Muscle of arm (tissue), 1 donor: ENCODE measurements at regions not wholly inside any gene's neighbourhood (a gene's known extent, or its start where the extent isn't known, plus 50 kb on each side); places are given as distances from the start of the nearest gene placed in this dataset.
"Not testable (repeated sequence)": the region's sequence is repeated elsewhere in the genome, so short reads cannot be mapped to it uniquely, and the experiment has no call there.

ENCODE experiments used
- DNase-seq: peaks from one replicate; pipeline ENCODE4 v3.0.0-alpha.2; 2013

GRCh38 chr6:85357651-85358050, 92.2 kb upstream of the NT5E start:
- DNase-seq: no peak

- not testable (repeated sequence) for DNase-seq
These were observed 93.1 kb upstream of the NT5E start for GRCh38 chr6:85356743-85357142.

DNA sequence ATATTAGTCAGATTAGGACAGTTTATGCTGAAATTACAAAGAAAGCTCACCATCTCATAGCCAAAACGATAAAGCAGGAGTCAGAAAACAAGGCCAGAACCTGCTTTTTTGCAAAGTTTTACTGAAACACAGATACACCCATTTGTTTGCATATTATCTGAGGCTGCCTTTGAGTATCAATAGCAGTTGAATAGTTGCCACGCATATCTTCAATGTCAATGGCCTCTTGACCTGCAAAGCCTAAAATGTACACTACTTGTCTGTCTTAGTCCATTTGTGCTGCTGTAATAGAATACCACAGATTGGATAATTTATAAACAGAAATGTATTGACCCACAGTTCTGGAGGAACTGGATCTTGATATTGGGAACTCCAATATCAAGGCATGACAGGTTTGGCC, 94.1 kb upstream of the NT5E start:
- no peak for DNase-seq

DNA sequence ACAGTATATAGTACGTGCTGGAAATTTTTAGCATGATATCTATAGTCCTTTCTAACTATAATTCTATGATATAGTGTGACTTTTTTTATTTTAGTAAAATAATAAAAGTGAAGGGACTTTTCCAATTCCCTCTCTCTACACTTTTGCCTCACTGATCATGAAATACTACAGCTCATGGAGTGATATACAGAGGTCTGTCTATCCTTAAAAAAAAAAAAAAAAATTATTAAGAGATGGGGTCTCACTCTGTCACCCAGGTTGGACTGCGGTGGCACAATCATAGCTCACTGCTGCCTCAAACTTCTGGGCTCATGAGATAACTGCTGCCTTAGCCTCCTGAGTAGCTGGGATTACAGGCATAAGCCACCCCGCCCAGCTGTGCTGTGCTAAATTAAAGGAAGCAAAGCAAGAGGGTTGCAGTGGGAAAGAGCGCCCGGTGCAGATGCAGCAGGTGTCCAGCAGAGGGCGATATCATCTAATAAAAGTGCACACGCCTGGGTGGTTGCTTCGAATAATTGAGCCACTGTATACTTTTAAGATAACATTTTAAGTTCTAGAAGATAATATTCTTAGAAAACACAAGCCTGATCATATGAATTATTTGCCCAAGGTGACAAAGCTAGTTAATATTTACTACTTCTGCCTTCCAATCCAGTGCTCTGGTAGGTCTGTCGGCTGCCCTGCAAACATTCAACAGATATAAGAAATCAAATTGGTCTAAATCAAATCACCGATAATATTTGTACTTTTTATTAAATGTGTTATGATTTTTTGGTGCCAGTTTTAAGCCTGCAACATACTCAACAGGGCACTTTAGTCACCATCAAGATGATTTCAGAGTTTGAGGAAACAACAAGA, 94.9 kb upstream of the NT5E start:
- peak; percentile 83 for DNase-seq

DNA sequence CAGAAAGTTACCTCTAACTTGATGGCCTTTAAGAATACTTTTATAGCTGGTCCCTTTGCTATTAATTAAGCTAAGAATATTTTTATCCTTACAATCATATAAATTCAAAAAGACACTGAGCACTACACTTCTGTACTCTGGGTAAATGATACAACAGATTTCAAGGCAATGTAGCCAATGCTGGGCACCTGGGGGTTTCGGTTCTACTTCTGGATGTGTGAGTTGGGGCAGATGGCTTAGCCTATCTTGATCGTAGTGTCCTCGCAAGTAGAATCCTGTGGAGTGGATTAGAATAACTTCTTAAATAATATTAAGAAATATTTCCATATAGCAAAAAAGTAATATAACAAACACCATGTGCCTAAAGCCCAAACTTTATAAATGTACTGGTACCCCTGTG, 96.9 kb upstream of the NT5E start:
- DNase-seq: no peak

DNA sequence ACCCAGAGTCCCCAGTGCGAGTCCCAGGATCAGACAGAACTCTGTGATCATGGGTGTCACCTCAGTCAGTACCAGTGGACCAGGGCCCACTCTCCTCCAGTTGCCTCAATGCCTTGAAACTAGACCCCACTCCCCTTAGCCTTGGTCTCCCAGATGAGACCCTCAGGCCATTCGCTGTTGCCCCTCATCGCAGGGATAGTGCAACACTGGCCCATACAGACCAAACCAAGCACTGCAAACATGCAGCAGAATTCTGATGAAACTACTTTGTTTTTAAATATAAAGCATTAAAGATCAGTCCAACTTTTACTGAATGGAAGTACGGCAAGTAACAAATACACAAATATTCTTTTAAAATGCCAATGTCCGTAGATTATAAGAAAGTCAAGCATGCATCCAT, 101.2 kb upstream of the NT5E start:
- DNase-seq: no peak

DNA sequence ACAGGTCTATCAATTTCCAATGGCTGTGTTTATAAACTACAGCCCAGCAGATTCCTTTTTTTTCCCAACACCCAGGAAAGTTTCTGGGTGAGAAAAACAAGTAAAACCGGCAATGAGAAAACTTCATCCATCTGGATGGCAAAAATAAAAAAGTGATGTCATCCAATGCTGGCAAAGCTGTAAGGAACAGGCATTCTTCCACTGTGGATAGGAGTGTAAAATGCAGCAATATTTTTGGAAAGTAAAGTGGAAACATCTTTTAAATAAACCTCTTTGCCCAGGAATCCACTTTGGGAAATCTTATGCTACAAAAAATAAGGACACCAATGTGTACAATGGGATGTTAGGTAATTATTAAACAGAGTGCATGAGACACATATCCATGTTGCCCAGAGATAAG, 102.1 kb upstream of the NT5E start:
- no peak for DNase-seq

- DNase-seq: no peak
These were observed 103.7 kb upstream of the NT5E start for GRCh38 chr6:85346196-85346595.

GRCh38 chr6:85344996-85345395, 104.9 kb upstream of the NT5E start:
- no peak for DNase-seq

- no peak for DNase-seq
These were observed 106.5 kb upstream of the NT5E start for GRCh38 chr6:85343428-85343827.

DNA sequence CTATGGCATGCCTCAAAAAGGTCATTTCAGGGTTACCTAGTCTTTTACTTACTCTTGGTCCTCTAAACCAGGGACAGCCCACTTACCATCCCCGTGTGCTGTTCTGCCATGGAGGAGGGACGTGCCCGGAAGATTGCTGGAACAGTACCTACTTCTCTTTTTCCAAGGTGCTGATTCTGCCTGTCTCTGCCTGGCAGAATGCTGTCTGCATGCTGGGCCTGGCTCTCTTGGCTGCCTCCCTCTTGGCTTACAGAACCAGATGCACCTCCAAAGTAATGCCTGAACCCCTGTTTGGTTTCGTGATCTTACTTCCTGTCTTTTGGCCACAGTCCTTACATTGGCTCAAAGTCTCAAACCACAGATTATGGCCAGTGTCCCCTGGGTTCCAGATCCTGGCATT, 120.7 kb upstream of the NT5E start:
- no peak for DNase-seq

DNA sequence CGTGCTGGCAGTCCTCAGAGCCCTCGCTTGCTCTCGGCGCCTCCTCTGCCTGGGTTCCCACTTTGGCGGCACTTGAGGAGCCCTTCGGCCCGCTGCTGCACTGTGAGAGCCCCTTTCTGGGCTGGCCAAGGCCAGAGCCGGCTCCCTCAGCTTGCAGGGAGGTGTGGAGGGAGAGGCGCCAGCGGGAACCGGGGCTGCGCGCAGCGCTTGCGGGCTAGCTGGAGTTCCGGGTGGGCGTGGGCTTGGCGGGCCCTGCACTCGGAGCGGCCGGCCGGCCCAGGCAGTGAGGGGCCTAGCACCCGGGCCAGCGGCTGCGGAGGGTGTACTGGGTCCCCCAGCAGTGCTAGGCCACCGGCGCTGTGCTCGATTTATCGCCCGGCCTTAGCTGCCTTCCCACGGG, 124.1 kb upstream of the NT5E start:
- not testable (repeated sequence) for DNase-seq

GRCh38 chr6:85323435-85324040, 126.3 kb upstream of the NT5E start:
- DNase-seq: peak; percentile 91

DNA sequence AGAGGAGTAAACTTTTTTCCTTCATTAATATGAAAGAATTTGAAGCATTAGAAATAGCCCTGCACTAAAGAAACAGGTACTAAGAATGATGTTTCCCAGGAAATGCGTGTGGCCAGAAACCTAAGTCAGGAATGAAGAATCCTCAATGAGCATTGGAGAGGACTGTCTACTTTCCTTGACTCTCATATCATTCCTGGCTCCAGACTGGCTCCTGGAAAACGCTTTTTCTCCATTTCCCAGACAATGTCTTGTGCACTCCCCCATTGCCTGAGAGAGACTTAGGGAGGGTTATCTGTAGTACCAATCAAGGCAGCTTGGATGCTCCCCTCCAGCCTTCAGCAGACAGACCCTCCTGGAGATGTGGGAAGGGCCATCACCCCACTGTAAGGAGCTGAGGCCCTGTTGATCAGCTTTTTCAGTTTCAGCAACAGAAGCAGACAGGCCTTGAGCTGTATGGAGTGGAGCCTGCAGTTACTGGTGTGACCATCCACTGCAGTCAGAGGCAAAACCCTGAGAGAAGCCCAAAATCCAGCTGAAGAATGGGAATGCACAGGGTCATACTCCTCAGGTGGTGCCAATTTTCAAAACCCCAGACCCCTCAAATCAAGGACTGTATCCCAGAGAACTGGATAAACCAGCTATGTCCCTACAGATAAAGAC, 127.3 kb upstream of the NT5E start:
- DNase-seq: no peak

DNA sequence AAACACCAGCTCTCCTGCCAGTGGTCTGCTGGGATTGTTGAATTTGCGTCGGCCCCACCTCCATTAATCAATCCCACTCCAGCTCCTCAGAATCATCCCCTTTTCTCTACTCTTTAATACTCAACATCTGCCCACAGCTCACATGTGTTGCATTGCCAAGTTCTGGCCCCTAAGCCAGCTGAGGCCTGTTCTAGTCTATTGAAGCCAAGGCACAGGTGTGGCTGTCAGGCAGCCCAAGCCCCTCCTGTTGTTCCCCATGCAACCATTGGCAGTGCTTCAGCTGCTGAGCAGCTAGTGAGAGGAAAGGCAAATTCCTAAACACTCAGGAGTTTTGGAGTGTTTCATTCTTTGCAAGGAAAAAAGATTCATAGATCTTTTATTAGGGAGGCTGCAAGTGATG, 128.0 kb upstream of the NT5E start:
- DNase-seq: peak; percentile 70

DNA sequence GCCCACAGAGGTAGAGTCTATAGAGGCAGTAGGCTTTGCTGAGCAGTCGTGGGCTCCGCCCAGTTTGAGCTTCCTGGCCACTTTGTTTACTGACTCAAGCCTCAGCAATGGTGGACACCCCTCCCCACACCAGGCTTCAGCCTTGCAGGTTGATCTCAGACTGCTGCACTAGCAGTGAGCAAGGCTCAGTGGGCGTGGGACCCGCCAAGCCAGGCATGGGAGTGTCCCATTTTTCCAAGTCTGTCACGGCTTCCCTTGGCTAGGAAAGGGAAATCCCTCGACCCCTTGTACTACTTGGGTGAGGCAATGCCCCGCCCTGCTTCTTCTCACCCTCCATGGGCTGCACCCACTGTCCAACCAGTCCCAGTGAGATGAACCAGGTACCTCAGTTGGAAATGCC, 135.3 kb upstream of the NT5E start:
- DNase-seq: no peak

- DNase-seq: no peak
These were observed 149.3 kb upstream of the NT5E start for GRCh38 chr6:85300581-85300980.

DNA sequence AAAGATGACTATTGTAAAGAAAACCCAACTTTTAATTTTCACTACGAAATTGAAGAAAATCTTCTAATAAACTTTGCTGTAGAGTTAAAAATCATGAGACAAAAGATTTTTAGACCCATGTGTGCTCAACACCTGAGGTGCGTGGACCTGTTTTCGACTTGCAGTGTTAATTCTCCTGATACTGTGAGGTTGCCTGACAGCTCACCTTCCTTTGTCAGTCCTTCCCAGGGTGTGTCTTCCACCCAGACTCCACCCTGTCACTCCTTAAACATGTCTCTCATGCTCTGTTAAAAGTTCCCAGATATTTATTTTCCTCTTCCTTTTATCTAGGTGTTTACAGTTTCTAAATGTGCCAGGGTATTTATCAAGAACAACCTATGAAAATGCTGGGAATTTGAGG, 151.3 kb upstream of the NT5E start:
- DNase-seq: no peak

- no peak for DNase-seq
These were observed 158.6 kb upstream of the NT5E start for GRCh38 chr6:85291326-85291725.

- no peak for DNase-seq
These were observed 162.2 kb upstream of the NT5E start for GRCh38 chr6:85287654-85288053.

DNA sequence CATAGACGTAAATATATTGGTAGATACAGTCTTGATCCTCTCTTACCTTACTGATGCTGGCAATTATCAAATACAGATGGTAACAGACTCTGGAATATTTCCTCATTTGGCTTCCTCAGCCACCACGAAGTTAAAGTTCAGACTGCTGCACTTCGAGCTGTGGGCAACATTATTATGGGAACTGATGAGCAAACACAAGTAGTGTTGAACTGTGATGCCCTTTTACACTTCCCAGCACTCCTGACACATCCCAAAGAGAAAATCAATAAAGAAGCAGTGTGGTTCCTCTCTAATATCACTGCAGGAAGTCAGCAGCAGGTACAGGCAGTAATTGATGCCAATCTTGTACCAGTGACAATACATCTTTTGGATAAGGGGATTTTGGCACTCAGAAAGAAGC, 162.7 kb upstream of the NT5E start:
- DNase-seq: no peak

- DNase-seq: not testable (repeated sequence)
These were observed 163.4 kb upstream of the NT5E start for GRCh38 chr6:85286507-85286906.

DNA sequence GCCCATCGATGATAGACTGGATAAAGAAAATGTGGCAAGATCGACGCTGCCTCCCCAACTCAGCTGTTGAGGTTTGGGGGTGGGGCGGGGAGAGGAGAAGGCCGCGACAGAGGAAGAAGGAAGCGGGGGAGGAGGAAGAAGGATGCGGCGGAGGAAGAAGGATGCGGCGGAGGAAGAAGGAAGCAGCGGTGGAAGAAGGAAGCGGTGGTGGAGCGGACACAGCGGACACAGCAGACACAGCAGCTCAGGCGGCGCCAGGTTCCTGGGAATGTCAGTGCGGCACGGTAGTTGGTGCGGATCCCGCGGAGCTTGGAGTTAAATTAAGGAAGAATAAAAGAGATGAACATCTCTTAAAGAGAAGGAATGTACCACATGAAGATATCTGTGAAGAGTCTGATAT, 163.9 kb upstream of the NT5E start:
- no peak for DNase-seq
